ENCODE measurements at regions not wholly inside any gene's neighbourhood (a gene's known extent, or its start where the extent isn't known, plus 50 kb on each side); places are given as distances from the start of the nearest gene placed in this dataset.

GRCh38 chr7:38052786-38053185, 125.3 kb upstream of the STARD3NL start:
- CTCF ChIA-PET: interaction anchor here (0.6 kb wide), 1 partner anchor 363 kb away, joined by 4 read pairs; no protein-coding TSS in a partner anchor
- Mint-ChIP-seq H3K9me3 (no peaks in the 10 kb centered on the region), H3K27me3 (peaks cover 4% of the 10 kb centered on the region), H3K27ac (no peak overlapping the region), H3K36me3 (no peaks in the 10 kb centered on the region), H3K4me1 (no peaks in the 10 kb centered on the region), H3K4me3 (no peak overlapping the region)
- no peak for DNase-seq

- Mint-ChIP-seq H3K27me3 (peaks cover 4% of the 10 kb centered on the region), H3K9me3 (no peaks in the 10 kb centered on the region), H3K27ac (no peak overlapping the region), H3K36me3 (no peaks in the 10 kb centered on the region), H3K4me3 (no peak overlapping the region), H3K4me1 (no peaks in the 10 kb centered on the region)
- DNase-seq: no peak
- CTCF ChIA-PET: interaction anchor here (0.6 kb wide), 1 partner anchor 24 kb away, joined by 3 read pairs; no protein-coding TSS in a partner anchor
These were observed 123.8 kb upstream of the STARD3NL start for GRCh38 chr7:38054199-38054598.

DNA sequence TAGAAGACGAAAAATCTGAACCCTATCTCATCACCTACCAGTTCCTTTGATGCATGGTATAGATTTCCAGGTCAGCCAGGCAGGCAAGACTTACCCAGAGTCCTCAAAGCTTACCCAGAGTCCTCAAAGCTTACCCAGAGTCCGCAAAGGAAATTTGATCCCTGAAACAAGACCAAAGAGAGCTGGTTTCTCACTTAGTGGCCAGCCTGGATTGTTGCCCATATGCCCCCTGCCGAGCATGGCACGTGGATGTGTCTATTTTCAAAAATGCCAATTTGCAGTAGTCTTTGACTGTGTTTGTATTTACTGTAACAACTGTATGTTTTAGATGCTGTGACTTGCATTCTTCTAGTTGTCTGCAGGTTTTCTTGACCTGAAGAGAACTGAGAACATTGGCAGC, 120.2 kb upstream of the STARD3NL start:
- no peaks in the 10 kb centered on the region for H3K36me3 Mint-ChIP-seq
- peaks cover 4% of the 10 kb centered on the region for H3K27me3 Mint-ChIP-seq
- no peak for DNase-seq
- no peaks in the 10 kb centered on the region for H3K9me3 Mint-ChIP-seq
- no peaks in the 10 kb centered on the region for H3K4me1 Mint-ChIP-seq
- no peak overlapping the region for H3K27ac Mint-ChIP-seq
- CTCF ChIA-PET: interaction anchor here (1.2 kb wide), 1 partner anchor 13 kb away, joined by 3 read pairs; no protein-coding TSS in a partner anchor
- H3K4me3 Mint-ChIP-seq: no peak overlapping the region

GRCh38 chr7:38060116-38060515, 117.9 kb upstream of the STARD3NL start:
- no peaks in the 10 kb centered on the region for H3K4me1 Mint-ChIP-seq
- H3K9me3 Mint-ChIP-seq: no peaks in the 10 kb centered on the region
- no peak overlapping the region for H3K27ac Mint-ChIP-seq
- peaks cover 4% of the 10 kb centered on the region for H3K27me3 Mint-ChIP-seq
- no peak overlapping the region for H3K4me3 Mint-ChIP-seq
- H3K36me3 Mint-ChIP-seq: no peaks in the 10 kb centered on the region
- DNase-seq: no peak
- CTCF ChIA-PET: no interaction called here

DNA sequence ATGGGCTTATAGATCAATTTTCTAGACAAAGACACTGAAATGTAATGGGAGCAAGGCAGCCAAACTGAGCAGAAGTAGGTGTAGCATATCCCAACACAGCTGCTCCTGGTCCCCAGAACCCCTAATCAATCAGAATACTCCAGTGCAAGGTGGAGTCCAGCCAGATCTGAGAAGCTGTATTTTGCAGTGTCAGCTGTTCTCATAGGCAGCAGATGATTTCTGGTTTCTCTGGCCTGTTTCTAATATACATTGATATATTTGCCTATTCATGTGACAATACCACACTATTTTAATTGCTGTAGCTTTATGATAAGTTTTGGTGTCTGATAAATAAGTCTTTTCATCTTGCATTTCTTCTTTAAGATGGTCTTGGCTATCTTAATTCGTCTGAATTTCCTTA, 117.4 kb upstream of the STARD3NL start:
- CTCF ChIA-PET: no interaction called here
- H3K27me3 Mint-ChIP-seq: peaks cover 4% of the 10 kb centered on the region
- no peaks in the 10 kb centered on the region for H3K9me3 Mint-ChIP-seq

GRCh38 chr7:38066391-38066790, 111.7 kb upstream of the STARD3NL start:
- Mint-ChIP-seq H3K27me3 (peaks cover 4% of the 10 kb centered on the region), H3K27ac (no peak overlapping the region), H3K9me3 (no peaks in the 10 kb centered on the region), H3K4me3 (no peak overlapping the region), H3K36me3 (no peaks in the 10 kb centered on the region), H3K4me1 (no peaks in the 10 kb centered on the region)
- no peak for DNase-seq
- CTCF ChIA-PET: no interaction called here

More for the DNA sequence above, 117.4 kb upstream of the STARD3NL start:
- Mint-ChIP-seq H3K4me3 (no peak overlapping the region), H3K36me3 (no peaks in the 10 kb centered on the region), H3K4me1 (no peaks in the 10 kb centered on the region), H3K27ac (no peak overlapping the region)
- DNase-seq: no peak

GRCh38 chr7:38068461-38068860, 109.6 kb upstream of the STARD3NL start:
- no peak for DNase-seq
- no peak overlapping the region for H3K4me3 Mint-ChIP-seq
- CTCF ChIA-PET: no interaction called here
- H3K4me1 Mint-ChIP-seq: no peaks in the 10 kb centered on the region
- no peaks in the 10 kb centered on the region for H3K9me3 Mint-ChIP-seq
- peaks cover 4% of the 10 kb centered on the region for H3K27me3 Mint-ChIP-seq
- no peaks in the 10 kb centered on the region for H3K36me3 Mint-ChIP-seq
- H3K27ac Mint-ChIP-seq: no peak overlapping the region

DNA sequence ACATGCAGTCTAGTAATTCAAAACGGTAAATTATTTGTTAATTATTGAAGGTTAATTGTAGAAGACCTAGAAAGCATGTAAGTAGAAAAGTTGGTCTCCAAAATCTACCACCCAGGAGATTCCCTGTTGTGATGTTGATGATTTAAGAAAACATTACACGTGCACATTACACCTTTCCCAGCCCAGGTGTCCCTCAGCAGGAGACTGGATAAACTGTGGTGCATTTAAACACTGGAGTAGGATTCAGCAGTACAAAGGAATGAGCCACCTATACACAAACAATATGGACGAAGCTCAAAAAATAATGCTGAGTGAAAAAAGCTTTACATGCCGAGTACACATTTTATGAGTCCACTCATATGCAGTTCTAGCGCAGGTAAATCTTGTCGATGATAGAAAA, 109.0 kb upstream of the STARD3NL start:
- DNase-seq: no peak
- H3K4me3 Mint-ChIP-seq: no peak overlapping the region
- no peaks in the 10 kb centered on the region for H3K9me3 Mint-ChIP-seq
- no peak overlapping the region for H3K27ac Mint-ChIP-seq
- H3K4me1 Mint-ChIP-seq: no peaks in the 10 kb centered on the region
- peaks cover 4% of the 10 kb centered on the region for H3K27me3 Mint-ChIP-seq
- H3K36me3 Mint-ChIP-seq: no peaks in the 10 kb centered on the region
- CTCF ChIA-PET: no interaction called here

DNA sequence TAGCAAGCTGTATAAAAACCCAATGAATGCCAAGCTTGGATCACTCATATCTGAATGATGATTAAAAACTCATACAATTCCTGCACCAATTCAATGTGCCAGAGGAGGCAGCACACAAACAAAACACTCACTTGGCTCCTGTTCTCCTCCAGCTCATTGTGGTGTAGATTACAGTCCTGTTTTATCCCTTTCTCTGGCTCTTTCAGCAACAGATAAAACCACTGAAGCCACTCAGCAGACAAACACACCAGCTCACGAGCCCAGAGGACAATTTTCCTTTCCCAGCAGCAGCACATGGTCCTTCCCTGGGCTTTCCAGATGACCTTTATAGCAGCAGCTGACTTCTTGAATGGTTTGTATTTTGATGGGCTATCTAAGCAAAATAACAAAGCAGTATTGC, 107.3 kb upstream of the STARD3NL start:
- Mint-ChIP-seq H3K9me3 (no peaks in the 10 kb centered on the region), H3K4me1 (no peaks in the 10 kb centered on the region), H3K36me3 (no peaks in the 10 kb centered on the region), H3K27me3 (peaks cover 4% of the 10 kb centered on the region), H3K4me3 (no peak overlapping the region), H3K27ac (peak overlapping the region; percentile 47)
- no peak for DNase-seq
- CTCF ChIA-PET: interaction anchor here (1.3 kb wide), 1 partner anchor 13 kb away, joined by 3 read pairs; no protein-coding TSS in a partner anchor

DNA sequence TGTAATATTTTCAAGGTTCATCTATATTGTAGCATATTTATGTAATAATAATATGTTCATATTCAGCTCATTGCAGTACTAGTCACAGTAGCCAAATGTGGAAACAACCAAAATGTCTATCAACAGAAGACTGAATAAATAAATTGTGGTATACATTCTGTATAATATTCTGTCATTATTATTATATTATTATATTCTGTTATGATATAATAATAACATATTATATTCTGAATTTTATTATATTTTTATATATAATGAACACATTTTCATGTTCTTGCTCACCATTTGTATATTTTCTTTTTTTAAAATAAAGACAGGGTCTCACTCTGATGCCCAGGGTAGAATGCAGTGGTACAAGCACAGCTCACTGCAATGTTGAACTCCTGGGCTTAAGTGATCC, 91.2 kb upstream of the STARD3NL start:
- CTCF ChIA-PET: interaction anchor here (0.6 kb wide), 1 partner anchor 100 kb away, joined by 4 read pairs; no protein-coding TSS in a partner anchor
- no peak for DNase-seq
- H3K27ac Mint-ChIP-seq: no peak overlapping the region
- H3K9me3 Mint-ChIP-seq: no peaks in the 10 kb centered on the region
- H3K36me3 Mint-ChIP-seq: no peaks in the 10 kb centered on the region
- H3K4me1 Mint-ChIP-seq: no peaks in the 10 kb centered on the region
- peaks cover 4% of the 10 kb centered on the region for H3K27me3 Mint-ChIP-seq
- no peak overlapping the region for H3K4me3 Mint-ChIP-seq

DNA sequence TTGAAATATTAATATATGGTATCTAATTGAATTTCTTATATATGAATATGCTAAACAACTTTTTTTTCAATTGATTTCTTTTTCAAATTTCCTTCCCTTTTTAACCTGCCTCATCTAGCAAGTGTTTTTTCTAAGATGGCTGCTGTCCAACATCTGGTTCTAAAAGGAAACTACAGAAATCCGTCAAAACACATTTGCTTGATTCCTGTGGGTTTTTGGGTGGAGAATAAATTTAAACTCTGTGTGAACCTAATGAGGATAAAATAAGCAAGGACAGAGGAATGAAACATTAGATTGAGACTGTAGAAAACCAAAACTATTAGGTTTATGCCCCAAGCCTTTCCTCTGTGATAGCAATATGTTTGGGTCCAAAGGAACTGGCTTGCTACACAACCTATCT, 75.5 kb upstream of the STARD3NL start:
- no peak overlapping the region for H3K27ac Mint-ChIP-seq
- H3K4me1 Mint-ChIP-seq: no peaks in the 10 kb centered on the region
- H3K4me3 Mint-ChIP-seq: no peak overlapping the region
- CTCF ChIA-PET: interaction anchor here (1.2 to 1.6 kb wide), 3 partner anchors 267 to 296 kb away, joined by 3 to 7 read pairs (median 5); no protein-coding TSS in a partner anchor
- no peak for DNase-seq
- H3K27me3 Mint-ChIP-seq: peaks cover 19% of the 10 kb centered on the region
- H3K36me3 Mint-ChIP-seq: no peaks in the 10 kb centered on the region
- peaks cover 17% of the 10 kb centered on the region for H3K9me3 Mint-ChIP-seq

DNA sequence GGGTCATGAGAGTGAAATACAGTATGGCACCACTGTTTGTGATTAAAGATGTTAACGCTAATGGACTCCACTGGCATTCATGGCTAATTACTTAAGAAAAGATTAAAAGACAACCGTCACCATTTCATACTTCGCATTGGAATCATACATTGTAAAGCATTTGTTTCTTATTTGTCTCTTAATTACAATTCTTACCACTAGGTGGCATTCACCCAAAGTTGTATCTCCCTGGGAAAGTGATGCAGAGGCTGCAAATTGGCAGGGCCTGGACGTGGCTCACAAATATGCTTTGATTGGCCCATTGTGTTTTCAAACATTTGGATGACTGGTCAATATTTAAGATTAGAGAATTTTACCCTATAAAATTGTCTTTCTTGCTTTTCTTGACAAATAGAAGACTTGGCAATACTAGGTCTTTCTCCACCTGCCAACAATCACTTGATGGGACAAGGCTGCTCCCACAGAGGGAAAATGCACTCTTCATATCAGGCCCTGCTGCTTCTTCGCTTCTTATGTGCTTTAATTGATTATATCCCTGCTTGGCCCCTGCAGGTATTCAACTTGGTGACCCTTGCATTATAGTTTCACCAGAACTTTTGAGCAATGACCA, 72.1 kb upstream of the STARD3NL start:
- H3K27me3 Mint-ChIP-seq: peaks cover 15% of the 10 kb centered on the region
- no peaks in the 10 kb centered on the region for H3K9me3 Mint-ChIP-seq
- H3K27ac Mint-ChIP-seq: no peak overlapping the region
- no peaks in the 10 kb centered on the region for H3K36me3 Mint-ChIP-seq
- H3K4me3 Mint-ChIP-seq: no peak overlapping the region
- CTCF ChIA-PET: interaction anchor here (1.0 to 4.7 kb wide), 9 partner anchors 107 to 268 kb away, joined by 3 to 48 read pairs (median 9); no protein-coding TSS in a partner anchor
- H3K4me1 Mint-ChIP-seq: no peaks in the 10 kb centered on the region
- no peak for DNase-seq

GRCh38 chr7:38107486-38107893, 70.6 kb upstream of the STARD3NL start:
- H3K4me1 Mint-ChIP-seq: no peaks in the 10 kb centered on the region
- H3K9me3 Mint-ChIP-seq: no peaks in the 10 kb centered on the region
- H3K36me3 Mint-ChIP-seq: no peaks in the 10 kb centered on the region
- CTCF ChIA-PET: interaction anchor here (0.9 to 4.7 kb wide), 17 partner anchors 9 to 269 kb away, joined by 3 to 48 read pairs (median 7); partner anchors contain the start of gene SFRP4
- peak; percentile 76 for DNase-seq
- H3K27ac Mint-ChIP-seq: no peak overlapping the region
- peaks cover 12% of the 10 kb centered on the region for H3K27me3 Mint-ChIP-seq
- no peak overlapping the region for H3K4me3 Mint-ChIP-seq

DNA sequence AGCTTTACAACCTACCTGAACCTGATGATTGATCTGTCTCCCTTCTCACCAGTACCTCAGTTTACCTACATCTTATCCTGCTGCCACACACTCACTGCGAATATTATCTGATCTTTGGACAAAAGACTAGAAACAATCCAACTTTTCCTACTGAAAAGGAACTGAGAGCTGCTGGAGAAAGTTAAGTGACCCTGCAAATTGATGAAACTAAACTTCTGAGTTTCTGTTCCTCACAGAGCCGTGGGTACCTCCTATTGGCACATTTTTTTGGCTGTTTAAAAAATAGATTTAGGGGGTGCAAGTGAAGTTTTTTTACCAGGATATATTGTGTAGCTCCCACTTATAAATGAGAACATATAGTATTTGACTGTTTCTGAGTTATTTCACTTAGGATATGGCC, 66.0 kb upstream of the STARD3NL start:
- no peak overlapping the region for H3K4me3 Mint-ChIP-seq
- H3K36me3 Mint-ChIP-seq: no peaks in the 10 kb centered on the region
- peaks cover 8% of the 10 kb centered on the region for H3K27me3 Mint-ChIP-seq
- no peak for DNase-seq
- H3K9me3 Mint-ChIP-seq: no peaks in the 10 kb centered on the region
- no peaks in the 10 kb centered on the region for H3K4me1 Mint-ChIP-seq
- no peak overlapping the region for H3K27ac Mint-ChIP-seq
- CTCF ChIA-PET: no interaction called here

DNA sequence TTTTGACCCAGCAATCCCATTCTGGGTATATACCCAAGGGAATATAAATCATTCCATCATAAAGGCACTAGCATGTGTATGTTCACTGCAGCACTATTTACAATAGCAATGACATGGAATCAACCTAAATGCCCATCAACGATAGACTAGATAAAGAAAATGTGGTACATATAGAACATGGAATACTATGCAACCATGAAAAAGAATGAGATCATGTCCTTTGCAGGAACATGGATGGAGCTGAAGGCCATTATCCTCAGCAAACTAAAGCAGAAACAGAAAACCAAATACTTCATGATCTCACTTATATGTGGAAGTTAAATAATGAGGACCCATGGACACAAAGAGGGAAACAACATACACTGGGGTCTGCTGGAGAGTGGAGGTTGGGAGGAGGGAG, 58.0 kb upstream of the STARD3NL start:
- Mint-ChIP-seq H3K4me1 (no peaks in the 10 kb centered on the region), H3K27ac (no peak overlapping the region), H3K27me3 (peaks cover 27% of the 10 kb centered on the region), H3K36me3 (no peaks in the 10 kb centered on the region), H3K9me3 (peaks cover 2% of the 10 kb centered on the region), H3K4me3 (no peak overlapping the region)
- no peak for DNase-seq
- CTCF ChIA-PET: no interaction called here

Data from activated naive CD4-positive, alpha-beta T cell treated with anti-CD3 and anti-CD28 coated beads, Interleukin-2, amount 10 ng/mL, durations not matched to agents 7 days and 5 days (primary cell).